Fibroblast of gingiva (primary cell): ENCODE measurements at regions not wholly inside any gene's neighbourhood (a gene's known extent, or its start where the extent isn't known, plus 50 kb on each side); places are given as distances from the start of the nearest gene placed in this dataset.
A peak's percentile ranks its signal among the peaks of the same experiment; 100 is the strongest.
"Not testable (repeated sequence)": the region's sequence is repeated elsewhere in the genome, so short reads cannot be mapped to it uniquely, and the experiment has no call there.

Experiments
- DNase-seq: peaks from one replicate; pipeline ENCODE4 v3.0.0-alpha.2; 2011; ENCODE audit warnings: low read depth

GRCh38 chr2:167355821-167356220 lies 467.5 kb downstream of the XIRP2 start:
- peak; percentile 48 for DNase-seq

- DNase-seq: no peak
Measured at GRCh38 chr2:167353605-167354280, 465.5 kb downstream of the XIRP2 start.

- DNase-seq: no peak
Measured at GRCh38 chr2:167345559-167345958, 457.3 kb downstream of the XIRP2 start.

- DNase-seq: no peak
Measured at GRCh38 chr2:167342769-167343168, 454.5 kb downstream of the XIRP2 start.

- no peak for DNase-seq
Measured at GRCh38 chr2:167340322-167340721, 452.0 kb downstream of the XIRP2 start.

GRCh38 chr2:167336213-167336612 lies 447.9 kb downstream of the XIRP2 start:
- DNase-seq: no peak

GRCh38 chr2:167335541-167335992 lies 447.3 kb downstream of the XIRP2 start:
- no peak for DNase-seq

- DNase-seq: no peak
Measured at GRCh38 chr2:167334146-167334742, 446.0 kb downstream of the XIRP2 start.

GRCh38 chr2:167333245-167333644 lies 445.0 kb downstream of the XIRP2 start:
- no peak for DNase-seq

GRCh38 chr2:167332358-167332757 lies 444.1 kb downstream of the XIRP2 start:
- DNase-seq: no peak

- DNase-seq: no peak
Measured at GRCh38 chr2:167331636-167332232, 443.5 kb downstream of the XIRP2 start.

GRCh38 chr2:167328808-167329207 lies 440.5 kb downstream of the XIRP2 start:
- not testable (repeated sequence) for DNase-seq

GRCh38 chr2:167322795-167323194 lies 434.5 kb downstream of the XIRP2 start:
- DNase-seq: no peak

- no peak for DNase-seq
Measured at GRCh38 chr2:167318581-167318980, 430.3 kb downstream of the XIRP2 start.

GRCh38 chr2:167310442-167310841 lies 422.2 kb downstream of the XIRP2 start:
- DNase-seq: no peak
